CD8-positive, alpha-beta memory T cell (primary cell): ENCODE measurements at regions not wholly inside any gene's neighbourhood (a gene's known extent, or its start where the extent isn't known, plus 50 kb on each side); places are given as distances from the start of the nearest gene placed in this dataset.

Source experiments
- CTCF ChIA-PET: fragments of 350-600 bp; sonication (Branson Sonifier 250); formaldehyde crosslinking; loops from one replicate; lab custom pipeline; 2021; ENCODE audit warnings: antibody characterized with exemption; lab: Charles Lee
- POLR2A ChIA-PET: fragments of 350-600 bp; sonication (Branson Sonifier 250); formaldehyde crosslinking; loops from one replicate; lab custom pipeline; 2021; ENCODE audit warnings: antibody characterized with exemption; lab: Charles Lee
- DNase-seq, 5 donors: peaks; one replicate each; pipeline versions ENCODE4 v3.0.0 to v3.0.0-alpha.2; 2020 to 2022; ENCODE audit warnings: mixed read lengths in 1 of 5
- H3K27ac ChIP-seq: one replicate; pipeline ENCODE4 v1.7.0; 2013; ENCODE audit warnings: low read depth, mild to moderate bottlenecking, low read length, moderate library complexity
- H3K27me3 ChIP-seq: 2 replicates; pipeline ENCODE4 v1.7.0; 2013; ENCODE audit warnings: low read length, mild to moderate bottlenecking; ENCODE audit not compliant: insufficient read depth, poor library complexity, severe bottlenecking
- H3K36me3 ChIP-seq: 2 replicates; pipeline ENCODE4 v1.7.0; 2013; ENCODE audit warnings: mild to moderate bottlenecking, low read length, moderate library complexity; ENCODE audit not compliant: insufficient read depth
- H3K4me1 ChIP-seq: 2 replicates; pipeline ENCODE4 v1.7.0; 2013; ENCODE audit warnings: mild to moderate bottlenecking, low read length, moderate library complexity; ENCODE audit not compliant: insufficient read depth
- H3K4me3 ChIP-seq: 2 replicates; pipeline ENCODE4 v1.7.0; 2013; ENCODE audit warnings: mild to moderate bottlenecking, low read length
- H3K9me3 ChIP-seq: 2 replicates; pipeline ENCODE4 v1.7.0; 2013; ENCODE audit warnings: mild to moderate bottlenecking, low read length
- H3K27ac Mint-ChIP-seq, 8 donors: one replicate each; pipeline ENCODE4 v1.8.0; 2020 to 2021; ENCODE audit warnings: mixed read lengths in 8 of 8, mild to moderate bottlenecking in 6 of 8, inconsistent platforms in 3 of 8, moderate library complexity in 3 of 8
- H3K27me3 Mint-ChIP-seq, 2 donors: one replicate each; pipeline ENCODE4 v1.8.0; 2020 to 2021; ENCODE audit warnings: mixed read lengths in 2 of 2, mild to moderate bottlenecking in 1 of 2, moderate library complexity in 1 of 2
- H3K36me3 Mint-ChIP-seq, 3 donors: one replicate each; pipeline ENCODE4 v1.8.0; 2020 to 2021; ENCODE audit warnings: mixed read lengths in 3 of 3, inconsistent platforms in 1 of 3, mild to moderate bottlenecking in 1 of 3
- H3K4me1 Mint-ChIP-seq, 3 donors: one replicate each; pipeline ENCODE4 v1.8.0; 2020 to 2021; ENCODE audit warnings: mixed read lengths in 3 of 3, inconsistent platforms in 1 of 3, mild to moderate bottlenecking in 1 of 3
- H3K4me3 Mint-ChIP-seq, 7 donors: one replicate each; pipeline ENCODE4 v1.8.0; 2020 to 2021; ENCODE audit warnings: mixed read lengths in 7 of 7, mild to moderate bottlenecking in 6 of 7, moderate library complexity in 4 of 7, inconsistent platforms in 2 of 7
- H3K9me3 Mint-ChIP-seq, 5 donors: one replicate each; pipeline ENCODE4 v1.8.0; 2020 to 2022; ENCODE audit warnings: mixed read lengths in 5 of 5, mild to moderate bottlenecking in 3 of 5, moderate library complexity in 2 of 5, inconsistent platforms in 1 of 5

- no peaks in the 10 kb centered on the region for H3K4me1 Mint-ChIP-seq
- Histone ChIP-seq H3K27me3 (no peaks in the 10 kb centered on the region), H3K4me3 (no peak overlapping the region), H3K36me3 (no peaks in the 10 kb centered on the region), H3K9me3 (no peaks in the 10 kb centered on the region), H3K27ac (no peak overlapping the region), H3K4me1 (no peaks in the 10 kb centered on the region)
- no peak overlapping the region for H3K27ac Mint-ChIP-seq
- DNase-seq, result no peak
- ChIA-PET POLR2A (no interaction called here), CTCF (no interaction called here)
- no peaks in the 10 kb centered on the region for H3K36me3 Mint-ChIP-seq
- H3K4me3 Mint-ChIP-seq, result no peak overlapping the region
- peaks cover 0 to 12% (median 3%) of the 10 kb centered on the region in 5 donors for H3K9me3 Mint-ChIP-seq
- H3K27me3 Mint-ChIP-seq, result peaks cover 0 to 3% of the 10 kb centered on the region in 2 donors
These were observed 104.1 kb upstream of the ZNF462 start for GRCh38 chr9:106758911-106759310.

GRCh38 chr9:106761493-106761892 is 101.5 kb upstream of the ZNF462 start:
- H3K36me3 Mint-ChIP-seq, result no peaks in the 10 kb centered on the region
- Histone ChIP-seq H3K27me3 (no peaks in the 10 kb centered on the region), H3K4me3 (no peak overlapping the region), H3K36me3 (no peaks in the 10 kb centered on the region), H3K4me1 (no peaks in the 10 kb centered on the region), H3K27ac (no peak overlapping the region), H3K9me3 (no peaks in the 10 kb centered on the region)
- CTCF ChIA-PET, result no interaction called here
- peaks cover 0 to 3% of the 10 kb centered on the region in 2 donors for H3K27me3 Mint-ChIP-seq
- no peak overlapping the region for H3K27ac Mint-ChIP-seq
- peaks cover 0 to 12% (median 2%) of the 10 kb centered on the region in 5 donors for H3K9me3 Mint-ChIP-seq
- POLR2A ChIA-PET, result no interaction called here
- no peak overlapping the region for H3K4me3 Mint-ChIP-seq
- no peak for DNase-seq
- no peaks in the 10 kb centered on the region for H3K4me1 Mint-ChIP-seq

GRCh38 chr9:106766616-106767015 is 96.3 kb upstream of the ZNF462 start:
- CTCF ChIA-PET, result no interaction called here
- H3K4me3 Mint-ChIP-seq, result no peak overlapping the region
- H3K4me1 ChIP-seq, result no peaks in the 10 kb centered on the region
- peaks cover 0 to 3% of the 10 kb centered on the region in 2 donors for H3K27me3 Mint-ChIP-seq
- no peaks in the 10 kb centered on the region for H3K9me3 ChIP-seq
- H3K9me3 Mint-ChIP-seq, result peaks cover 2 to 12% (median 8%) of the 10 kb centered on the region in 5 donors
- H3K36me3 ChIP-seq, result no peaks in the 10 kb centered on the region
- DNase-seq, result no peak
- H3K4me1 Mint-ChIP-seq, result no peaks in the 10 kb centered on the region
- POLR2A ChIA-PET, result no interaction called here
- H3K27me3 ChIP-seq, result no peaks in the 10 kb centered on the region
- H3K27ac ChIP-seq, result no peak overlapping the region
- no peak overlapping the region for H3K27ac Mint-ChIP-seq
- H3K36me3 Mint-ChIP-seq, result no peaks in the 10 kb centered on the region
- H3K4me3 ChIP-seq, result no peak overlapping the region

GRCh38 chr9:106769331-106769730 is 93.6 kb upstream of the ZNF462 start:
- no peak overlapping the region for H3K4me3 Mint-ChIP-seq
- no peak overlapping the region for H3K4me3 ChIP-seq
- CTCF ChIA-PET, result no interaction called here
- no peaks in the 10 kb centered on the region for H3K36me3 ChIP-seq
- no peaks in the 10 kb centered on the region for H3K9me3 ChIP-seq
- no peaks in the 10 kb centered on the region for H3K4me1 ChIP-seq
- POLR2A ChIA-PET, result no interaction called here
- no peaks in the 10 kb centered on the region for H3K27me3 Mint-ChIP-seq
- no peaks in the 10 kb centered on the region for H3K4me1 Mint-ChIP-seq
- H3K27ac ChIP-seq, result no peak overlapping the region
- peaks cover 2 to 14% (median 4%) of the 10 kb centered on the region in 5 donors for H3K9me3 Mint-ChIP-seq
- no peak overlapping the region for H3K27ac Mint-ChIP-seq
- no peak for DNase-seq
- H3K36me3 Mint-ChIP-seq, result no peaks in the 10 kb centered on the region
- no peaks in the 10 kb centered on the region for H3K27me3 ChIP-seq

GRCh38 chr9:106771608-106772007 is 91.4 kb upstream of the ZNF462 start:
- Histone ChIP-seq H3K4me3 (no peak overlapping the region), H3K27ac (no peak overlapping the region), H3K4me1 (no peaks in the 10 kb centered on the region), H3K36me3 (no peaks in the 10 kb centered on the region), H3K9me3 (no peaks in the 10 kb centered on the region), H3K27me3 (no peaks in the 10 kb centered on the region)
- ChIA-PET CTCF (no interaction called here), POLR2A (no interaction called here)
- DNase-seq, result no peak
- Mint-ChIP-seq H3K4me3 (no peak overlapping the region), H3K36me3 (no peaks in the 10 kb centered on the region), H3K27me3 (no peaks in the 10 kb centered on the region), H3K9me3 (peaks cover 0 to 14% (median 4%) of the 10 kb centered on the region in 5 donors), H3K27ac (no peak overlapping the region), H3K4me1 (no peaks in the 10 kb centered on the region)

- H3K36me3 Mint-ChIP-seq, result no peaks in the 10 kb centered on the region
- DNase-seq, result no peak
These were observed 90.3 kb upstream of the ZNF462 start for GRCh38 chr9:106772523-106773290.

GRCh38 chr9:106773750-106774149 is 89.2 kb upstream of the ZNF462 start:
- Mint-ChIP-seq H3K27ac (no peak overlapping the region), H3K9me3 (peaks cover 0 to 14% (median 6%) of the 10 kb centered on the region in 5 donors), H3K4me3 (no peak overlapping the region), H3K27me3 (no peaks in the 10 kb centered on the region), H3K36me3 (no peaks in the 10 kb centered on the region), H3K4me1 (no peaks in the 10 kb centered on the region)
- Histone ChIP-seq H3K4me3 (no peak overlapping the region), H3K9me3 (no peaks in the 10 kb centered on the region), H3K36me3 (no peaks in the 10 kb centered on the region), H3K27ac (no peak overlapping the region), H3K4me1 (no peaks in the 10 kb centered on the region), H3K27me3 (no peaks in the 10 kb centered on the region)
- ChIA-PET CTCF (no interaction called here), POLR2A (no interaction called here)
- no peak for DNase-seq

More at GRCh38 chr9:106772523-106773290, 90.3 kb upstream of the ZNF462 start:
- CTCF ChIA-PET, result no interaction called here
- no peak overlapping the region for H3K4me3 ChIP-seq
- no peak overlapping the region for H3K27ac ChIP-seq
- H3K27me3 Mint-ChIP-seq, result no peaks in the 10 kb centered on the region
- no peak overlapping the region for H3K4me3 Mint-ChIP-seq
- peaks cover 0 to 14% (median 6%) of the 10 kb centered on the region in 5 donors for H3K9me3 Mint-ChIP-seq
- H3K36me3 ChIP-seq, result no peaks in the 10 kb centered on the region
- no peaks in the 10 kb centered on the region for H3K4me1 Mint-ChIP-seq
- H3K4me1 ChIP-seq, result no peaks in the 10 kb centered on the region
- POLR2A ChIA-PET, result no interaction called here
- no peaks in the 10 kb centered on the region for H3K27me3 ChIP-seq
- no peak overlapping the region for H3K27ac Mint-ChIP-seq
- H3K9me3 ChIP-seq, result no peaks in the 10 kb centered on the region

- ChIA-PET CTCF (no interaction called here), POLR2A (no interaction called here)
- Histone ChIP-seq H3K27ac (no peak overlapping the region), H3K4me3 (no peak overlapping the region), H3K36me3 (no peaks in the 10 kb centered on the region), H3K4me1 (no peaks in the 10 kb centered on the region), H3K27me3 (no peaks in the 10 kb centered on the region), H3K9me3 (no peaks in the 10 kb centered on the region)
- no peak for DNase-seq
- no peak overlapping the region for H3K4me3 Mint-ChIP-seq
- H3K27ac Mint-ChIP-seq, result no peak overlapping the region
- no peaks in the 10 kb centered on the region for H3K4me1 Mint-ChIP-seq
- peaks cover 0 to 12% (median 5%) of the 10 kb centered on the region in 5 donors for H3K9me3 Mint-ChIP-seq
- no peaks in the 10 kb centered on the region for H3K36me3 Mint-ChIP-seq
- H3K27me3 Mint-ChIP-seq, result no peaks in the 10 kb centered on the region
These were observed 87.0 kb upstream of the ZNF462 start for GRCh38 chr9:106775960-106776359.
